ENCODE measurements at regions not wholly inside any gene's neighbourhood (a gene's known extent, or its start where the extent isn't known, plus 50 kb on each side); places are given as distances from the start of the nearest gene placed in this dataset.

GRCh38 chr1:5220821-5221220, 566.4 kb downstream of the AJAP1 start:
- no peaks in the 10 kb centered on the region for H3K36me3 ChIP-seq
- H3K9me3 ChIP-seq: no peaks in the 10 kb centered on the region
- TF ChIP-seq EP300 (IDR thresholded peaks at IDR 0.05; ENCODE audit: low read depth) (no peak), POLR2A (IDR thresholded peaks at IDR 0.05) (no peak), POLR2AphosphoS5 (IDR thresholded peaks at IDR 0.05) (no peak)
- TF ChIP-seq, protein P1, sequence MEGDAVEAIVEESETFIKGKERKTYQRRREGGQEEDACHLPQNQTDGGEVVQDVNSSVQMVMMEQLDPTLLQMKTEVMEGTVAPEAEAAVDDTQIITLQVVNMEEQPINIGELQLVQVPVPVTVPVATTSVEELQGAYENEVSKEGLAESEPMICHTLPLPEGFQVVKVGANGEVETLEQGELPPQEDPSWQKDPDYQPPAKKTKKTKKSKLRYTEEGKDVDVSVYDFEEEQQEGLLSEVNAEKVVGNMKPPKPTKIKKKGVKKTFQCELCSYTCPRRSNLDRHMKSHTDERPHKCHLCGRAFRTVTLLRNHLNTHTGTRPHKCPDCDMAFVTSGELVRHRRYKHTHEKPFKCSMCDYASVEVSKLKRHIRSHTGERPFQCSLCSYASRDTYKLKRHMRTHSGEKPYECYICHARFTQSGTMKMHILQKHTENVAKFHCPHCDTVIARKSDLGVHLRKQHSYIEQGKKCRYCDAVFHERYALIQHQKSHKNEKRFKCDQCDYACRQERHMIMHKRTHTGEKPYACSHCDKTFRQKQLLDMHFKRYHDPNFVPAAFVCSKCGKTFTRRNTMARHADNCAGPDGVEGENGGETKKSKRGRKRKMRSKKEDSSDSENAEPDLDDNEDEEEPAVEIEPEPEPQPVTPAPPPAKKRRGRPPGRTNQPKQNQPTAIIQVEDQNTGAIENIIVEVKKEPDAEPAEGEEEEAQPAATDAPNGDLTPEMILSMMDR (IDR thresholded peaks at IDR 0.05): no peak
- WGBS, 2 donors (ENCODE audit: low coverage in 1 of 2): 47 to 49% methylated on average over 6 to 7 of the region's 7 CpGs
- no peak for DNase-seq
- in situ Hi-C loops (cut with MboI; ENCODE audit: low pct_ligation_motif_present in 1 of 4, low pct_unique_long_range_greater_than_20kb in 1 of 4, low sequenced_read_pairs in 3 of 4): no loop called here
- H3K27ac ChIP-seq: no peak overlapping the region
- no peaks in the 10 kb centered on the region for H3K4me1 ChIP-seq
- H3K4me3 ChIP-seq: no peak overlapping the region
- intact Hi-C loops (cut with DNase I; ENCODE audit: low total_unique reads): no loop called here
- no peaks in the 10 kb centered on the region for H3K27me3 ChIP-seq

GRCh38 chr1:5220421-5220820, 566.0 kb downstream of the AJAP1 start:
- intact Hi-C loops (cut with DNase I; ENCODE audit: low total_unique reads): no loop called here
- no peak for DNase-seq
- no peaks in the 10 kb centered on the region for H3K9me3 ChIP-seq
- H3K27ac ChIP-seq: no peak overlapping the region
- no peaks in the 10 kb centered on the region for H3K27me3 ChIP-seq
- no peak overlapping the region for H3K4me3 ChIP-seq
- 51 to 58% methylated on average over 2 of the region's 2 CpGs for WGBS, 2 donors (ENCODE audit: low coverage in 1 of 2)
- in situ Hi-C loops (cut with MboI; ENCODE audit: low pct_ligation_motif_present in 1 of 4, low pct_unique_long_range_greater_than_20kb in 1 of 4, low sequenced_read_pairs in 3 of 4): no loop called here
- no peaks in the 10 kb centered on the region for H3K36me3 ChIP-seq
- TF ChIP-seq, protein P1 (IDR thresholded peaks at IDR 0.05): no peak
- TF ChIP-seq POLR2A (IDR thresholded peaks at IDR 0.05) (no peak), EP300 (IDR thresholded peaks at IDR 0.05; ENCODE audit: low read depth) (no peak)
- no peaks in the 10 kb centered on the region for H3K4me1 ChIP-seq

DNA sequence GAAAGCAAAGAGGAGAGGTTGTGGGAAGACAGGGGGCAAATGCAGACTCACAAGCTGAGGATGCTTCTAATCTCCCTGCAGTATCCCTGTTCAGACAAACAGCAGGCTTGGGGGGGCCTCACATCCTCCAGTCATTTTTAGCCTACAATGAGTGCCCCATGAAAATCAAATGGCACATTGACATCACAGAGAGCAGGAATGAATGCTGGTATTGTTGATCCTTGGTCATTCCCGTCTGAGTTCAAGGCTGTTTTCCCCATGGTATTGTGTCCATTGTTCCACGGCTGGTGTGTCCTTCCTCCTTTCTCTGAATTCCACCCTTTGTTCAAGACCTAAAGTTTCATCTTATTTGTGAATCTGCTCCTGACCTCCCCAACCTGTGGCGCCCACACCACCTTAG, 545.6 kb downstream of the AJAP1 start:
- no peak for DNase-seq
- no peak for TF ChIP-seq POLR2AphosphoS5 (IDR thresholded peaks at IDR 0.05)
- no peak for TF ChIP-seq EP300 (IDR thresholded peaks at IDR 0.05; ENCODE audit: low read depth)
- TF ChIP-seq, protein P1 (IDR thresholded peaks at IDR 0.05): no peak
- no peak for TF ChIP-seq POLR2A (IDR thresholded peaks at IDR 0.05)
- 65 to 67% methylated on average over 1 to 3 of the region's 3 CpGs for WGBS, 2 donors (ENCODE audit: low coverage in 1 of 2)
- no peaks in the 10 kb centered on the region for H3K27me3 ChIP-seq
- H3K4me1 ChIP-seq: no peaks in the 10 kb centered on the region
- in situ Hi-C loops (cut with MboI; ENCODE audit: low pct_ligation_motif_present in 1 of 4, low pct_unique_long_range_greater_than_20kb in 1 of 4, low sequenced_read_pairs in 3 of 4) (no loop called here), intact Hi-C loops (cut with DNase I; ENCODE audit: low total_unique reads) (no loop called here)
- H3K27ac ChIP-seq: no peak overlapping the region
- no peaks in the 10 kb centered on the region for H3K9me3 ChIP-seq
- no peaks in the 10 kb centered on the region for H3K36me3 ChIP-seq
- no peak overlapping the region for H3K4me3 ChIP-seq

DNA sequence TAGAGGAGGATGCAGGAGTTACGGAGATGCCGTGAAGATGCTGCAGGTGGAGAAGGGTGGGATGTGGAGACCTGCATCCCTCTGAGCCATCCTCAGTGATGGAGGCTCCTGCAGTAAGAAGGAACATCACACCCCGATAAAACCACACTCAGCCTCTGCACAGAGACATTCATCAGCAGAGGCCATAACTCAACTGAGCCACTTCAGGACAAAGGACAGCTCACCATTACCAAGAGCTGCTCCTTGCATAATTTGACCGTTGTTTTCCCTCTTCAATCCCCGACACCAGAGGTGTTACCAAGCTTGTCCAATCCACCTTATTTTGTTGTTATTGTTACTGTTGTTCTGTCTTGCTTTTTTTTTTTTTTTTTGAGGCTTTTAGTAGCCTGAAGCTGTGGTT, 543.9 kb downstream of the AJAP1 start:
- H3K27ac ChIP-seq: no peak overlapping the region
- H3K27me3 ChIP-seq: no peaks in the 10 kb centered on the region
- TF ChIP-seq EP300 (IDR thresholded peaks at IDR 0.05; ENCODE audit: low read depth): no peak
- in situ Hi-C loops (cut with MboI; ENCODE audit: low pct_ligation_motif_present in 1 of 4, low pct_unique_long_range_greater_than_20kb in 1 of 4, low sequenced_read_pairs in 3 of 4): no loop called here
- intact Hi-C loops (cut with DNase I; ENCODE audit: low total_unique reads): no loop called here
- 58 to 65% methylated on average over 4 to 5 of the region's 5 CpGs for WGBS, 2 donors (ENCODE audit: low coverage in 1 of 2)
- no peaks in the 10 kb centered on the region for H3K4me1 ChIP-seq
- no peak overlapping the region for H3K4me3 ChIP-seq
- DNase-seq: no peak
- H3K9me3 ChIP-seq: no peaks in the 10 kb centered on the region
- no peaks in the 10 kb centered on the region for H3K36me3 ChIP-seq

DNA sequence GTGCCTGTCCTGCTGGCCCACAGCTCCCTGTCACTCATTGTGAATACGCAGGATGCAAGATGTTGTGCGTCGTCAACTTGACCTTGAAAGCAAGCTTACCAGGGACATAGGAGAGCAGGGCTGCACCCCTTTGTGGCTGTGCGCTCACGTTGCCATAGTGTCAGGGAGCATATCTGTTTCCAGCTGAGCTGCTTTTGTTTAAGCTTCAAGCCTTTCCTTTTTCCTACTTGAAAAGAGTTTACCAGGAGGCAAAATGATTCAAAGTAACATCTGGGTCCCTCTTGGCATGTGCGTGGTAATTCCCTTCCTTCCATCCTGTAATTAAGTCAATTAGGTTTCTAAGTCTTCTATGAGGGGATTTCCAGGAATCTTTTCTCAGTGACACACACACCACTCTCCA, 537.1 kb downstream of the AJAP1 start:
- H3K4me1 ChIP-seq: no peaks in the 10 kb centered on the region
- H3K9me3 ChIP-seq: no peaks in the 10 kb centered on the region
- no peak for DNase-seq
- no peak for TF ChIP-seq POLR2A (IDR thresholded peaks at IDR 0.05)
- no peak overlapping the region for H3K4me3 ChIP-seq
- WGBS, 2 donors (ENCODE audit: low coverage in 1 of 2): 49 to 74% methylated on average over 3 to 6 of the region's 6 CpGs
- intact Hi-C loops (cut with DNase I; ENCODE audit: low total_unique reads): no loop called here
- in situ Hi-C loops (cut with MboI; ENCODE audit: low pct_ligation_motif_present in 1 of 4, low pct_unique_long_range_greater_than_20kb in 1 of 4, low sequenced_read_pairs in 3 of 4): no loop called here
- H3K27me3 ChIP-seq: no peaks in the 10 kb centered on the region
- no peaks in the 10 kb centered on the region for H3K36me3 ChIP-seq
- no peak overlapping the region for H3K27ac ChIP-seq
